Fibroblast of lung (primary cell): ENCODE measurements at regions not wholly inside any gene's neighbourhood (a gene's known extent, or its start where the extent isn't known, plus 50 kb on each side); places are given as distances from the start of the nearest gene placed in this dataset.

Experiments
- EZH2 ChIP-seq: IDR thresholded peaks from 2 replicates; pipeline ENCODE4 v1.5.1; 2012; ENCODE audit warnings: low read length, control low read depth, mild to moderate bottlenecking; ENCODE audit errors: missing control alignments
- TF ChIP-seq, protein P1 (sequence below), 2 donors: IDR thresholded peaks in 1 of 2; conservative IDR thresholded peaks in 1 of 2; 1 replicate in 1 of 2; 2 replicates in 1 of 2; pipeline ENCODE4 v1.5.1; 2011 to 2012; ENCODE audit warnings: low read length in 2 of 2, control low read depth in 1 of 2, inconsistent platforms in 1 of 2, low read depth in 1 of 2, mild to moderate bottlenecking in 1 of 2

DNA sequence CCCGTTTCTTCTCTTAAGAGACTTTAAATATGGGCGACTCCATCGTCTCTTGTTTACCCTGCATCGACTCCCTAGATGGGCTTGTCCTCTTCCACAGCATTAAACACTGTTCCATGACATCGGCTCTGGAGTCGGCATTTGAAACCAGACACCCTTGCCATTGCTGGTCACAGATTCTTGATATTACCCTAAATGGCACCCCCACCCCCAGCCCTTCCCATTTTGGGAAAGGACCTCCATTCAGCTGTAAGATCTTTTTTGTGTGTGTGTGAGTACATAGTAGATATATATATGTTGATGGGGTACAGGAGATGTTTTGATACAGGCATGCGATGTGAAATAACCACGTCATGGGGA lies 51.1 kb upstream of the SH3PXD2B start:
- TF ChIP-seq, protein P1, sequence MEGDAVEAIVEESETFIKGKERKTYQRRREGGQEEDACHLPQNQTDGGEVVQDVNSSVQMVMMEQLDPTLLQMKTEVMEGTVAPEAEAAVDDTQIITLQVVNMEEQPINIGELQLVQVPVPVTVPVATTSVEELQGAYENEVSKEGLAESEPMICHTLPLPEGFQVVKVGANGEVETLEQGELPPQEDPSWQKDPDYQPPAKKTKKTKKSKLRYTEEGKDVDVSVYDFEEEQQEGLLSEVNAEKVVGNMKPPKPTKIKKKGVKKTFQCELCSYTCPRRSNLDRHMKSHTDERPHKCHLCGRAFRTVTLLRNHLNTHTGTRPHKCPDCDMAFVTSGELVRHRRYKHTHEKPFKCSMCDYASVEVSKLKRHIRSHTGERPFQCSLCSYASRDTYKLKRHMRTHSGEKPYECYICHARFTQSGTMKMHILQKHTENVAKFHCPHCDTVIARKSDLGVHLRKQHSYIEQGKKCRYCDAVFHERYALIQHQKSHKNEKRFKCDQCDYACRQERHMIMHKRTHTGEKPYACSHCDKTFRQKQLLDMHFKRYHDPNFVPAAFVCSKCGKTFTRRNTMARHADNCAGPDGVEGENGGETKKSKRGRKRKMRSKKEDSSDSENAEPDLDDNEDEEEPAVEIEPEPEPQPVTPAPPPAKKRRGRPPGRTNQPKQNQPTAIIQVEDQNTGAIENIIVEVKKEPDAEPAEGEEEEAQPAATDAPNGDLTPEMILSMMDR (conservative IDR thresholded peaks at IDR 0.05 in 1 of 2, IDR thresholded peaks at IDR 0.05 in 1 of 2; ENCODE audit: low read depth in 1 of 2, low read length in 2 of 2): no peak
- TF ChIP-seq EZH2: no peak
